ENCODE measurements at regions not wholly inside any gene's neighbourhood (a gene's known extent, or its start where the extent isn't known, plus 50 kb on each side); places are given as distances from the start of the nearest gene placed in this dataset.

GRCh38 chr3:28033059-28033784 is 208.2 kb upstream of the CMC1 start:
- Histone ChIP-seq H3K4me2 (ENCODE audit: low read depth, low read length) (no peak overlapping the region), H3K27me3 (ENCODE audit: control insufficient read depth in 1 of 2, insufficient read depth in 2 of 2, low read length in 2 of 2) (no peaks in the 10 kb centered on the region), H3K36me3 (replicated peaks in 1 of 2; ENCODE audit: control insufficient read depth in 1 of 2, insufficient read depth in 2 of 2, low read length in 2 of 2) (no peaks in the 10 kb centered on the region), H2AFZ (ENCODE audit: low read length) (no peak overlapping the region), H3K9ac (ENCODE audit: insufficient read depth, low read depth, low read length) (no peak overlapping the region), H3K79me2 (ENCODE audit: insufficient read depth, low read length) (no peaks in the 10 kb centered on the region), H3K9me3 (ENCODE audit: low read length) (no peaks in the 10 kb centered on the region), H3K4me1 (ENCODE audit: insufficient read depth, low read length) (no peaks in the 10 kb centered on the region), H4K20me1 (ENCODE audit: insufficient read depth, low read length) (no peaks in the 10 kb centered on the region), H3K4me3 (replicated peaks in 1 of 3; ENCODE audit: insufficient read depth in 1 of 3, low read depth in 2 of 3, low read length in 3 of 3) (no peak overlapping the region), H3K27ac (ENCODE audit: extremely low read length, insufficient read depth, low read length) (no peak overlapping the region)
- no TSS peak for BruUV-seq (replicated peaks)
- ChIA-PET CTCF (ENCODE audit: low intra/inter-chr PET ratio, low total read pairs) (no interaction called here), POLR2A (no interaction called here)
- TF ChIP-seq ISL2 (CRISPR knock-in tag; IDR thresholded peaks at IDR 0.05) (no peak), ZMAT3 (CRISPR knock-in tag; conservative IDR thresholded peaks at IDR 0.05) (no peak), ZBTB34 (CRISPR knock-in tag; IDR thresholded peaks at IDR 0.05) (no peak), MEF2D (CRISPR knock-in tag; IDR thresholded peaks at IDR 0.05) (no peak), ZBTB26 (CRISPR knock-in tag; IDR thresholded peaks at IDR 0.05; ENCODE audit: borderline replicate concordance) (no peak), NCOR1 (IDR thresholded peaks at IDR 0.05; ENCODE audit: borderline replicate concordance, low read length) (no peak), ZBTB40 (IDR thresholded peaks at IDR 0.05) (no peak), ZBTB40 (CRISPR knock-in tag; IDR thresholded peaks at IDR 0.05) (no peak)
- no peak for ATAC-seq
- DNase-seq (ENCODE audit: low spot score): no peak
- intact Hi-C loops (cut with micrococcal nuclease; ENCODE audit: unreplicated experiment): no loop called here
- no peak for FAIRE-seq
- 17% methylated on average over 1 of the region's 3 CpGs for WGBS (ENCODE audit: low lambda C conversion rate)
- in situ Hi-C loops (cut with HindIII; ENCODE audit: extremely low pct_ligation_motif_present, low pct_unique_long_range_greater_than_20kb): no loop called here

Measured in HepG2 (cell line).